Parathyroid adenoma (tissue), 2 donors: ENCODE measurements at regions not wholly inside any gene's neighbourhood (a gene's known extent, or its start where the extent isn't known, plus 50 kb on each side); places are given as distances from the start of the nearest gene placed in this dataset.

ENCODE experiments used
- H2AFZ ChIP-seq: fragments of 300-600 bp; sonication (generic); one replicate; pipeline ENCODE4 v1.7.0; 2017; ENCODE audit warnings: antibody characterized with exemption, mild to moderate bottlenecking
- H3K27ac ChIP-seq: fragments of 300-600 bp; sonication (generic); one replicate; pipeline ENCODE4 v1.7.0; 2017
- H3K27me3 ChIP-seq: fragments of 300-600 bp; sonication (generic); one replicate; pipeline ENCODE4 v1.7.0; 2017; ENCODE audit warnings: low read length; ENCODE audit not compliant: control insufficient read depth, insufficient read depth
- H3K36me3 ChIP-seq: fragments of 300-600 bp; sonication (generic); one replicate; pipeline ENCODE4 v1.7.0; 2017; ENCODE audit warnings: low read length; ENCODE audit not compliant: control insufficient read depth, insufficient read depth
- H3K4me1 ChIP-seq: fragments of 300-600 bp; sonication (generic); one replicate; pipeline ENCODE4 v1.7.0; 2017; ENCODE audit warnings: control low read depth
- H3K4me2 ChIP-seq: fragments of 300-600 bp; sonication (generic); one replicate; pipeline ENCODE4 v1.7.0; 2017; ENCODE audit warnings: low read length
- H3K4me3 ChIP-seq: fragments of 300-600 bp; sonication (generic); one replicate; pipeline ENCODE4 v1.7.0; 2017; ENCODE audit warnings: low read depth, low read length
- H3K79me2 ChIP-seq: fragments of 300-600 bp; sonication (generic); one replicate; pipeline ENCODE4 v1.7.0; 2017; ENCODE audit warnings: control low read depth
- H3K9ac ChIP-seq: fragments of 300-600 bp; sonication (generic); one replicate; pipeline ENCODE4 v1.7.0; 2017; ENCODE audit warnings: mild to moderate bottlenecking
- H3K9me3 ChIP-seq: fragments of 300-600 bp; sonication (generic); one replicate; pipeline ENCODE4 v1.7.0; 2017; ENCODE audit warnings: low read length; ENCODE audit not compliant: control insufficient read depth
- TF ChIP-seq, protein P1 (sequence below): fragments of 300-600 bp; sonication (generic); IDR thresholded peaks from one replicate; pipeline ENCODE4 v1.7.0; 2017; ENCODE audit warnings: antibody characterized with exemption, mild to moderate bottlenecking
- donor health status: primary hyperparathyroidism.

DNA sequence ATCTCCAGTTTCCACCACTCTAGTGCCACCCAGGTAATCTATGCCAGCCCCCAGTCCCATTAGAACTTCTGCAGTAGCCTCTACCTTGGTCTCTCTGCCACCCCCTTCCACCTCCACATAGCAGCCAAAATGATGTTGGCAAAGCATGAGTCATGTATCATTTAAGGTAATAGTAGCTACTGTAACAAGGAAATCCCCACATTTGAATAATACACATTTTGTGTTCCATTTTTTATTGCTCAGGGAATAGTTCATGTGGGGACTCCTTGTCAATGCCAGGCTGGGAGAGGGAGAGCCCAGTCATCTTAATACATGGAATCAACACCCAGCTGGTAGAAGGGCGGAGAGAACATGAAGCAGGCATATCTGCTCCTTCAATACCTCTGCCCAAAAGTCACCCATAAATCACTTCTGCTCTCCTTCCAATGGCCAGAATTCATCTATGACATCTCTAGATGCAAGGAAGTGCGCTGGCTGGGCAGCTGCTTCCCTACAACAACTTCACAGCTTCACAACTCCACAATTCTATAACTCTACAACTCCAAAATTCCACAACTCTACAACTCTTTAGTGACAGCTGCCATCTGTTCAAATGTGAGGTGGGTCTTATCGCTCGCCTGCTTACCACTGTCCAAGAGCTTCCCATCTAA is 70.6 kb upstream of the GLS start:
- H3K4me3 ChIP-seq = no peak overlapping the region
- H3K79me2 ChIP-seq = no peaks in the 10 kb centered on the region
- no peaks in the 10 kb centered on the region for H3K9me3 ChIP-seq
- no peak overlapping the region for H2AFZ ChIP-seq
- no peak overlapping the region for H3K9ac ChIP-seq
- H3K4me1 ChIP-seq = peaks cover 13% of the 10 kb centered on the region
- no peak overlapping the region for H3K27ac ChIP-seq
- no peaks in the 10 kb centered on the region for H3K36me3 ChIP-seq
- H3K27me3 ChIP-seq = no peaks in the 10 kb centered on the region
- no peak overlapping the region for H3K4me2 ChIP-seq
- TF ChIP-seq, protein P1, sequence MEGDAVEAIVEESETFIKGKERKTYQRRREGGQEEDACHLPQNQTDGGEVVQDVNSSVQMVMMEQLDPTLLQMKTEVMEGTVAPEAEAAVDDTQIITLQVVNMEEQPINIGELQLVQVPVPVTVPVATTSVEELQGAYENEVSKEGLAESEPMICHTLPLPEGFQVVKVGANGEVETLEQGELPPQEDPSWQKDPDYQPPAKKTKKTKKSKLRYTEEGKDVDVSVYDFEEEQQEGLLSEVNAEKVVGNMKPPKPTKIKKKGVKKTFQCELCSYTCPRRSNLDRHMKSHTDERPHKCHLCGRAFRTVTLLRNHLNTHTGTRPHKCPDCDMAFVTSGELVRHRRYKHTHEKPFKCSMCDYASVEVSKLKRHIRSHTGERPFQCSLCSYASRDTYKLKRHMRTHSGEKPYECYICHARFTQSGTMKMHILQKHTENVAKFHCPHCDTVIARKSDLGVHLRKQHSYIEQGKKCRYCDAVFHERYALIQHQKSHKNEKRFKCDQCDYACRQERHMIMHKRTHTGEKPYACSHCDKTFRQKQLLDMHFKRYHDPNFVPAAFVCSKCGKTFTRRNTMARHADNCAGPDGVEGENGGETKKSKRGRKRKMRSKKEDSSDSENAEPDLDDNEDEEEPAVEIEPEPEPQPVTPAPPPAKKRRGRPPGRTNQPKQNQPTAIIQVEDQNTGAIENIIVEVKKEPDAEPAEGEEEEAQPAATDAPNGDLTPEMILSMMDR = no peak

DNA sequence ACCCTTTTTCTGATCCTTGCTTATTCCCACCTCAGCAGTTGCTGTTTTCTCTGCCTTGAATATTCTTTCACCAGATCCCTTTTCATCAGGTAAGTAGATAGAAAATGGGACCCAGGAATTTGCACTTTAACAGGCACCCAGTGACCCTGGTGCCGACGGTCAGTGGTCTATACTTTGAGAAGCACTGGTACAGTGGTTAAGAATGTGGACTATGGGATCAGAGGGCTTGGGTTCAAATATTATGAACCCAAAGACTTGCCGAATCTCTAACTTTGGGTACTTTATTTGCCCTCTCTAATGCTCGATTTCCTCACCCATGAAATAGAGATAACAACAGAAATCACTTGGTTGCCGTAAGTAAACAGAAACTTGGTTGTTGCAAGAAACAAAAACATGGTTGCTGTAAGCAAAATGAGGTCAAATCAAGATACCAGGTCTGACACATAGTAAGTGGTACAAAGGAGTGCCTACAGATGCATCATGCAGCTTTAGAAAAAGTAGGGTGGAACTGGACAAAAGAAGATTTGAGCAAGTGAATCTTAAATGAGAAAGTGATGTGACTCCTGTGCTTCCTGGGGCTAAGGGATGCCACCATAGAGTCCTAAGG is 69.5 kb upstream of the GLS start:
- Histone ChIP-seq H3K4me2 (no peak overlapping the region), H3K9me3 (no peaks in the 10 kb centered on the region), H3K27me3 (no peaks in the 10 kb centered on the region), H3K4me3 (no peak overlapping the region), H3K27ac (no peak overlapping the region), H2AFZ (no peak overlapping the region), H3K4me1 (peaks cover 13% of the 10 kb centered on the region), H3K79me2 (no peaks in the 10 kb centered on the region), H3K9ac (no peak overlapping the region), H3K36me3 (no peaks in the 10 kb centered on the region)
- TF ChIP-seq, protein P1 = no peak

DNA sequence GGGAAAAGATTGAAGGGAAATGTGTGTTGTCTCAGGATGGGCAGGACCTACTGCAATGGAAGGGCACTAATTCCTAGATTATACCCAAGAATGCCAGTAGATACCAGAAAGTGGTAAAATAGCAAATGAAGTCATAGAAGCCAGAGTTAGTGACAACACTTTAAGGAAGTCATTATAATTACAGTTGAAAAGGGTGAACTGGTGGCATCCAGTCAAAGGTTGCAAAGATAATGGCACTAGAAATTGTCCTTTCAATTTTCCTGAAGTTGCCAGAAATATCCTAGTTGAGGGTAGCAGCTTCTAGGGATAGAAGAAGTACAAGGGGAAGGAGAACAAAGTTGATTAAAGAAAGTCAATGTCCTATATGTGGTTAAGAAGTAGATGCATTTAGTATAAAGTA is 68.8 kb upstream of the GLS start:
- H3K9me3 ChIP-seq = no peaks in the 10 kb centered on the region
- H3K27me3 ChIP-seq = no peaks in the 10 kb centered on the region
- no peak overlapping the region for H2AFZ ChIP-seq
- no peaks in the 10 kb centered on the region for H3K79me2 ChIP-seq
- no peaks in the 10 kb centered on the region for H3K36me3 ChIP-seq
- no peak overlapping the region for H3K9ac ChIP-seq
- TF ChIP-seq, protein P1 = no peak
- no peak overlapping the region for H3K27ac ChIP-seq
- peaks cover 11% of the 10 kb centered on the region for H3K4me1 ChIP-seq
- no peak overlapping the region for H3K4me3 ChIP-seq
- no peak overlapping the region for H3K4me2 ChIP-seq

DNA sequence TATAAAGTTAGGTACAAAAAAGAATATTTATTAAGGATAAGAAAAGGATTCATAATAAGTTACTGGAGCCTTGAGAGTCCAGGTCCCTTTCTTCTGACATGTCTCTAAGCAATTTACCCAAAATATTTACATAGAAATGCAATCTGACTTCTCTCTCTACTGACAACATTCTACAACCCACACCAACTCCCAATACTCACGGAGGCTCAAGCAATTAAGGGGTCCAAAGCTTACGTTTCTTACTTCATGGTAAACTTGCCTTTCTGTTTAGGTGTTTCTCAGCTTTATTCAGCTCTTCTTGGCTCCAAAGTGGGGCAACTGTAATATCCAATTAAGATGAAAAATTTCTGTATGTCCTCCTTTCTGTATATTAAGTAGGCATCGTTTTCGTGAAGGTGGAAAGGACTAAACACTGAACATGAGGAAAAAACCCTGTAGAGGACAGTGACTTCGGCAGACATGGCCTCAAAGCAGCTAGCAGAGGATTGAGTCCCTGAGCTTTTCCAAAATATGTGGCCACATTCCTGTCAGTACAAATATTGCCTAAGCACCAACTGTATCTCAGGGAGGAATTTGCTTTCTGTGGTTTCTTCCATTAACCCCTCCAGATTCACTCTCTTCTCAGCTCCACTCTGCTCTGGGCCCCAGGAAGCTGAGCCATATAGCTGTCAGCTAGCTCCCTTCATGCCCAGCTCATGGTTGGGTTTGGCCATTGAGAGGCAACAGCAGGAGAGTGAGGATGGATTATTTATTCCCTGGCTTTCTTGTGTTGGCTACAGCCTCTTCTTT is 67.9 kb upstream of the GLS start:
- H3K9me3 ChIP-seq = no peaks in the 10 kb centered on the region
- no peak overlapping the region for H3K4me3 ChIP-seq
- no peak overlapping the region for H3K4me2 ChIP-seq
- no peak overlapping the region for H3K9ac ChIP-seq
- H3K27ac ChIP-seq = no peak overlapping the region
- H3K27me3 ChIP-seq = no peaks in the 10 kb centered on the region
- H3K79me2 ChIP-seq = no peaks in the 10 kb centered on the region
- TF ChIP-seq, protein P1 = no peak
- H3K4me1 ChIP-seq = peaks cover 8% of the 10 kb centered on the region
- no peak overlapping the region for H2AFZ ChIP-seq
- H3K36me3 ChIP-seq = no peaks in the 10 kb centered on the region
